ENCODE measurements at regions not wholly inside any gene's neighbourhood (a gene's known extent, or its start where the extent isn't known, plus 50 kb on each side); places are given as distances from the start of the nearest gene placed in this dataset.

DNA sequence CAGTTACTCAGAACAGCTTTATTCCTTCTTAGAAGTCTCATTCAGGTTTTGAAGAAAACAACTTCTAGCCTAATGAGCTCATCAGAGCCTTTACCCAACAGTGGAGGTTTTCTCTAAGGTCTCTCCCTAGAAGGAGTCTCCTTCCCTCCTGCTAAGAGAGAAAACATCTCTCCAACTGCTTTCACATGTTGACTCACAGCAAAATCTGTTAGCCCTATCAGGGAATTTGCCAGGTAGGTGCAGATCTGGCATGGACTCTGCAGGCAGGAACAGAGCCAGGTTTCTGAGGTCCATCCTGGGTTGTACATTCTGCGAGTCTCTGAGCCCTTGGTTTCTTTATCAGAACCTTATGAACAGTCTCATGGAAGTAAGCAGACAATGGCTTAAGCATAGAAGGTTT, 214.4 kb downstream of the HIPK3 start:
- no peaks in the 10 kb centered on the region for H3K9me3 ChIP-seq
- no peak overlapping the region for H3K4me3 ChIP-seq
- H3K27me3 ChIP-seq = no peaks in the 10 kb centered on the region
- H3K36me3 ChIP-seq = no peaks in the 10 kb centered on the region
- in situ Hi-C loops (cut with MboI; ENCODE audit: low sequenced_read_pairs in 4 of 4) (no loop called here), intact Hi-C loops (cut with DNase I; ENCODE audit: low total_unique reads) (no loop called here)
- H3K4me1 ChIP-seq = no peaks in the 10 kb centered on the region
- no peak for ATAC-seq
- TF ChIP-seq, protein P1, sequence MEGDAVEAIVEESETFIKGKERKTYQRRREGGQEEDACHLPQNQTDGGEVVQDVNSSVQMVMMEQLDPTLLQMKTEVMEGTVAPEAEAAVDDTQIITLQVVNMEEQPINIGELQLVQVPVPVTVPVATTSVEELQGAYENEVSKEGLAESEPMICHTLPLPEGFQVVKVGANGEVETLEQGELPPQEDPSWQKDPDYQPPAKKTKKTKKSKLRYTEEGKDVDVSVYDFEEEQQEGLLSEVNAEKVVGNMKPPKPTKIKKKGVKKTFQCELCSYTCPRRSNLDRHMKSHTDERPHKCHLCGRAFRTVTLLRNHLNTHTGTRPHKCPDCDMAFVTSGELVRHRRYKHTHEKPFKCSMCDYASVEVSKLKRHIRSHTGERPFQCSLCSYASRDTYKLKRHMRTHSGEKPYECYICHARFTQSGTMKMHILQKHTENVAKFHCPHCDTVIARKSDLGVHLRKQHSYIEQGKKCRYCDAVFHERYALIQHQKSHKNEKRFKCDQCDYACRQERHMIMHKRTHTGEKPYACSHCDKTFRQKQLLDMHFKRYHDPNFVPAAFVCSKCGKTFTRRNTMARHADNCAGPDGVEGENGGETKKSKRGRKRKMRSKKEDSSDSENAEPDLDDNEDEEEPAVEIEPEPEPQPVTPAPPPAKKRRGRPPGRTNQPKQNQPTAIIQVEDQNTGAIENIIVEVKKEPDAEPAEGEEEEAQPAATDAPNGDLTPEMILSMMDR (IDR thresholded peaks at IDR 0.05 in 4 of 5, conservative IDR thresholded peaks at IDR 0.05 in 1 of 5) = no peak
- no peak for TF ChIP-seq POLR2A (IDR thresholded peaks at IDR 0.05)
- H3K27ac ChIP-seq = no peak overlapping the region
- no peak for DNase-seq

DNA sequence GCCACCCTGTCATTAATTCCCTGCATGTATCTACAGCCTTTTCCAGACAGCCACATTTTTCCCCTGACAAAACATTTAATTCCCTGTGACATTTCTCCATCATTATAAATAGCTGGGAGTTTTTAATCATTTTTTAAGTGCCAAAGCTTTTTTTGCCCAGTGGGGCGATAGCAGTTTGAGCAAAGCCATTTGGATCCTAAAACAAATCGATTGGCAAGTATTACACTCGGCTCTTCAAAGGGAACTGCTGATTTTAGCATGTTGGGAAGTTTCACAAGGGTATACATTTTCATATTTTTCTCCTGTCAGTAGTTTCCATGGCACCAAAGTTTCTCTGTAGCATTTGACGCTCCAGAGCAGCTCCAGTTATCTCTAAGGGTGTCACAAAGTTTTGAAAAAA, 210.8 kb downstream of the HIPK3 start:
- DNase-seq = no peak
- ATAC-seq = no peak

DNA sequence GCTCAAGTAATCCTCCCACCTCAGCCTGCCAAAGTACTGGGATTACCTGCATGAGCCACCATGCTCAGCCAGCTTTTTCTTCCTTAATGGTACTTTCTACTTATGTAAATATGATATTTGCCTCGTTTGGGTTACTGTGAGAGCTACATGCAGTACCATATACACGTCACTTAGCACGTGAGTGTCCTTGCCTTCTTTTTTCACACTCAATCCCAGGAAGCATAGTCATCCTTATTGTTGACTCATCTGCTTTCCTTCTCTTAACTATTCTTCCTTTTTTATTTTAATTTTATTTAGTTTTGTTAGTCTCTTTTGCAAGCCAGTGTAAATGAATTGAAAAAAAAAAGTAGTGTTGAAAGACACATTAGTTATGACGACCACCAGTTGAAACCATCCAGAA, 205.9 kb downstream of the HIPK3 start:
- in situ Hi-C loops (cut with MboI; ENCODE audit: low sequenced_read_pairs in 4 of 4) = no loop called here
- Histone ChIP-seq H3K27ac (no peak overlapping the region), H3K36me3 (no peaks in the 10 kb centered on the region), H3K4me3 (no peak overlapping the region), H3K9me3 (no peaks in the 10 kb centered on the region), H3K27me3 (no peaks in the 10 kb centered on the region), H3K4me1 (no peaks in the 10 kb centered on the region)
- intact Hi-C loops (cut with DNase I; ENCODE audit: low total_unique reads) = no loop called here
- ATAC-seq = no peak
- DNase-seq = no peak
- TF ChIP-seq POLR2A (IDR thresholded peaks at IDR 0.05) = no peak
- TF ChIP-seq, protein P1 (IDR thresholded peaks at IDR 0.05 in 4 of 5, conservative IDR thresholded peaks at IDR 0.05 in 1 of 5) = no peak

More for the DNA sequence above, 210.8 kb downstream of the HIPK3 start:
- Histone ChIP-seq H3K9me3 (no peaks in the 10 kb centered on the region), H3K27me3 (no peaks in the 10 kb centered on the region), H3K36me3 (no peaks in the 10 kb centered on the region), H3K4me3 (no peak overlapping the region), H3K4me1 (no peaks in the 10 kb centered on the region), H3K27ac (no peak overlapping the region)
- in situ Hi-C loops (cut with MboI; ENCODE audit: low sequenced_read_pairs in 4 of 4) (no loop called here), intact Hi-C loops (cut with DNase I; ENCODE audit: low total_unique reads) (no loop called here)
- TF ChIP-seq, protein P1 (IDR thresholded peaks at IDR 0.05 in 4 of 5, conservative IDR thresholded peaks at IDR 0.05 in 1 of 5) = no peak
- no peak for TF ChIP-seq POLR2A (IDR thresholded peaks at IDR 0.05)

DNA sequence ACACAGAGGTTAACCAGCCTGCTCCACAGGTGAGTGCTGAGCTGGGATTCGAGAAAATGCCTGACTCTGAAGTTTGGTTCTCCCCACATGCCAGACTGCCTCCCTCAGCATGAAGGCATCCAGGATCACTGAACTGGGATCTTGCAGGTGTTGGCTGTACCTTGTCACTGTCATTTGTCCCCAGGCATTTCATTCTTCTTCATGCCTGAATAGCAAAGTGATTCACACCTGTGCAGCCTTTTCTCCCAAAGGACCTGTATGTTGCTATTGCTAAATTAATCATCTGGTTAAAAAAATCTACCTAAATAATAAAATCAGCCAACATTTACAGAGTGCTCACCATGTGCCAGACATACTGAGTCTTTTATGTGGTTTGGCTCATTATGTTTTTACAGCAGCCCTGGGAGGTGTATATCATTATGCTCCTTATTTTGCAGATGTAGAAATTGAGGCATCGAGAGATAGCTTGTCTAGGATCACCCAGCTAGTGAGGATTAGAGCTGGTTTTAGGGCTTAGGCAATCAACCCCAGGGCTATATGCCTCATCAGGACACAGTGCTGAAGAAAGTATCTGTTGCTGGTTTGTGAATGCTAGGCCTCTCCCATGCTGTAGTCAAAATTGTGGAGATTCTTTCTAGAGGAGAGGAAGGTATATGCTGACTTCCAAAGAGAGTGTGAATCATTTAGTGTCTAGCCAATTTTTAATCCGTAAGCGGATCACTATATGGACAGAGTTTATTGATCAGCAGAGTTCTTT, 204.4 kb downstream of the HIPK3 start:
- no peaks in the 10 kb centered on the region for H3K9me3 ChIP-seq
- no peaks in the 10 kb centered on the region for H3K36me3 ChIP-seq
- TF ChIP-seq POLR2A (IDR thresholded peaks at IDR 0.05) = no peak
- TF ChIP-seq, protein P1 (IDR thresholded peaks at IDR 0.05 in 4 of 5, conservative IDR thresholded peaks at IDR 0.05 in 1 of 5) = no peak
- intact Hi-C loops (cut with DNase I; ENCODE audit: low total_unique reads) = no loop called here
- no peak overlapping the region for H3K27ac ChIP-seq
- in situ Hi-C loops (cut with MboI; ENCODE audit: low sequenced_read_pairs in 4 of 4) = no loop called here
- ATAC-seq = no peak
- no peak for DNase-seq
- H3K27me3 ChIP-seq = no peaks in the 10 kb centered on the region
- no peak overlapping the region for H3K4me3 ChIP-seq
- no peaks in the 10 kb centered on the region for H3K4me1 ChIP-seq

DNA sequence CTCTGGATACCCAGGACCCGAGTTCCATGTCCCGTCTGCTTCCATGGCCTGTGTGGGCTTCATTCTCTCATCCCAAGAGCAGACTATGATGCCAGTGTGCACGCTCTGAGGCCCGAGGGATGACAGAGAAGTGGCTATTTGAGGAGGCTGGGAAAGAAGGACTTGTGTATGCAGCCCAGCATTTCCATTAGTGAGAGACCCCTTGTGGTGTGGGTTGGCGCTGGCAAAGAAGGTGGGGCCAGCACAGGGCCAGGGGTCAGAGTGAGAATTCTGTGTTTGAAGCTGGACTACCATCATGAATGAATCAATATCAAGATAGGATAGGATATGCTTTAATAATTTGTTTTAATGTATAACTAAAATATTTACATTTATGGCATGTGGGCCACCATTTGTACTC, 200.8 kb downstream of the HIPK3 start:
- in situ Hi-C loops (cut with MboI; ENCODE audit: low sequenced_read_pairs in 4 of 4) = no loop called here

More for the DNA sequence above, 200.8 kb downstream of the HIPK3 start:
- ATAC-seq = no peak
- no peak for TF ChIP-seq POLR2A (IDR thresholded peaks at IDR 0.05)
- TF ChIP-seq, protein P1 (IDR thresholded peaks at IDR 0.05 in 4 of 5, conservative IDR thresholded peaks at IDR 0.05 in 1 of 5) = no peak
- Histone ChIP-seq H3K36me3 (no peaks in the 10 kb centered on the region), H3K27me3 (no peaks in the 10 kb centered on the region), H3K4me1 (no peaks in the 10 kb centered on the region), H3K27ac (no peak overlapping the region), H3K4me3 (no peak overlapping the region), H3K9me3 (no peaks in the 10 kb centered on the region)
- intact Hi-C loops (cut with DNase I; ENCODE audit: low total_unique reads) = no loop called here
- no peak for DNase-seq

Measured in gastrocnemius medialis (tissue), 4 donors.